ENCODE measurements at regions not wholly inside any gene's neighbourhood (a gene's known extent, or its start where the extent isn't known, plus 50 kb on each side); places are given as distances from the start of the nearest gene placed in this dataset.

- no peak for DNase-seq (ENCODE audit: low read depth)
These were observed 67.3 kb upstream of the RAPGEF2 start for GRCh38 chr4:159035570-159035969.

- no peak for DNase-seq (ENCODE audit: low read depth)
These were observed 64.3 kb upstream of the RAPGEF2 start for GRCh38 chr4:159038536-159038935.

- DNase-seq (ENCODE audit: low read depth) = no peak
These were observed 61.5 kb upstream of the RAPGEF2 start for GRCh38 chr4:159041054-159042034.

GRCh38 chr4:159042097-159042605 lies 60.7 kb upstream of the RAPGEF2 start:
- DNase-seq (ENCODE audit: low read depth) = no peak

GRCh38 chr4:159042868-159043267 lies 60.0 kb upstream of the RAPGEF2 start:
- DNase-seq (ENCODE audit: low read depth) = no peak

GRCh38 chr4:159043861-159044260 lies 59.0 kb upstream of the RAPGEF2 start:
- DNase-seq (ENCODE audit: low read depth) = no peak

GRCh38 chr4:159045321-159045720 lies 57.6 kb upstream of the RAPGEF2 start:
- DNase-seq (ENCODE audit: low read depth) = no peak

GRCh38 chr4:159046683-159047082 lies 56.2 kb upstream of the RAPGEF2 start:
- no peak for DNase-seq (ENCODE audit: low read depth)

- DNase-seq (ENCODE audit: low read depth) = no peak
These were observed 55.3 kb upstream of the RAPGEF2 start for GRCh38 chr4:159047478-159048165.

- peak; percentile 47 for DNase-seq (ENCODE audit: low read depth)
These were observed 54.6 kb upstream of the RAPGEF2 start for GRCh38 chr4:159048166-159048886.

GRCh38 chr4:159049780-159050375 lies 53.0 kb upstream of the RAPGEF2 start:
- no peak for DNase-seq (ENCODE audit: low read depth)

- no peak for DNase-seq (ENCODE audit: low read depth)
These were observed 51.4 kb upstream of the RAPGEF2 start for GRCh38 chr4:159051245-159052071.

- DNase-seq (ENCODE audit: low read depth) = no peak
These were observed 50.6 kb upstream of the RAPGEF2 start for GRCh38 chr4:159052315-159052714.
